GM12874 (cell line): ENCODE measurements at regions not wholly inside any gene's neighbourhood (a gene's known extent, or its start where the extent isn't known, plus 50 kb on each side); places are given as distances from the start of the nearest gene placed in this dataset.

Experiments
- CTCF ChIP-seq: IDR thresholded peaks from 2 replicates; pipeline ENCODE4 v1.5.1; 2011; ENCODE audit warnings: low read depth, mild to moderate bottlenecking, control low read depth, low read length, moderate library complexity; ENCODE audit not compliant: insufficient read depth

GRCh38 chr21:26626187-26626586 lies 53.1 kb upstream of the CYYR1 start:
- TF ChIP-seq CTCF: no peak

- no peak for TF ChIP-seq CTCF
Measured at GRCh38 chr21:26624983-26625519, 52.0 kb upstream of the CYYR1 start.
